Activated naive CD8-positive, alpha-beta T cell treated with anti-CD3 and anti-CD28 coated beads for 36 hours (primary cell): ENCODE measurements at regions not wholly inside any gene's neighbourhood (a gene's known extent, or its start where the extent isn't known, plus 50 kb on each side); places are given as distances from the start of the nearest gene placed in this dataset.

Experiments
- DNase-seq: peaks from one replicate; pipeline ENCODE4 v3.0.0; 2021
- H3K27ac Mint-ChIP-seq: one replicate; pipeline ENCODE4 v1.8.0; 2022; ENCODE audit warnings: mild to moderate bottlenecking, moderate library complexity, mixed read lengths
- H3K27me3 Mint-ChIP-seq: one replicate; pipeline ENCODE4 v1.8.0; 2022; ENCODE audit warnings: mild to moderate bottlenecking, mixed read lengths
- H3K36me3 Mint-ChIP-seq: one replicate; pipeline ENCODE4 v1.8.0; 2021; ENCODE audit warnings: mild to moderate bottlenecking, mixed read lengths
- H3K4me1 Mint-ChIP-seq: one replicate; pipeline ENCODE4 v1.8.0; 2021; ENCODE audit warnings: mixed read lengths
- H3K4me3 Mint-ChIP-seq: one replicate; pipeline ENCODE4 v1.8.0; 2022; ENCODE audit warnings: mild to moderate bottlenecking, moderate library complexity, mixed read lengths
- H3K9me3 Mint-ChIP-seq: one replicate; pipeline ENCODE4 v1.8.0; 2022; ENCODE audit warnings: mixed read lengths

- DNase-seq: no peak
- Mint-ChIP-seq H3K27ac (no peak overlapping the region), H3K4me1 (peaks cover 15% of the 10 kb centered on the region), H3K27me3 (peaks cover 15% of the 10 kb centered on the region), H3K36me3 (no peaks in the 10 kb centered on the region), H3K4me3 (no peak overlapping the region), H3K9me3 (no peaks in the 10 kb centered on the region)
These were observed 424.5 kb downstream of the VRK1 start for GRCh38 chr14:97221572-97222285.

GRCh38 chr14:97224016-97224415, 426.8 kb downstream of the VRK1 start:
- Mint-ChIP-seq H3K9me3 (no peaks in the 10 kb centered on the region), H3K36me3 (no peaks in the 10 kb centered on the region), H3K4me1 (peaks cover 8% of the 10 kb centered on the region), H3K27ac (no peak overlapping the region), H3K27me3 (peaks cover 15% of the 10 kb centered on the region), H3K4me3 (no peak overlapping the region)
- no peak for DNase-seq

- no peaks in the 10 kb centered on the region for H3K9me3 Mint-ChIP-seq
- no peak overlapping the region for H3K27ac Mint-ChIP-seq
- no peak overlapping the region for H3K4me3 Mint-ChIP-seq
- DNase-seq: no peak
- H3K36me3 Mint-ChIP-seq: no peaks in the 10 kb centered on the region
- no peaks in the 10 kb centered on the region for H3K27me3 Mint-ChIP-seq
- H3K4me1 Mint-ChIP-seq: no peaks in the 10 kb centered on the region
These were observed 432.9 kb downstream of the VRK1 start for GRCh38 chr14:97230051-97230450.

GRCh38 chr14:97233319-97233985, 436.3 kb downstream of the VRK1 start:
- H3K4me1 Mint-ChIP-seq: no peaks in the 10 kb centered on the region
- no peak overlapping the region for H3K27ac Mint-ChIP-seq
- H3K4me3 Mint-ChIP-seq: no peak overlapping the region
- peaks cover 9% of the 10 kb centered on the region for H3K27me3 Mint-ChIP-seq
- H3K9me3 Mint-ChIP-seq: no peaks in the 10 kb centered on the region
- DNase-seq: no peak
- H3K36me3 Mint-ChIP-seq: no peaks in the 10 kb centered on the region

GRCh38 chr14:97246648-97247047, 449.5 kb downstream of the VRK1 start:
- Mint-ChIP-seq H3K9me3 (no peaks in the 10 kb centered on the region), H3K4me1 (peaks cover 4% of the 10 kb centered on the region), H3K27me3 (no peaks in the 10 kb centered on the region), H3K4me3 (no peak overlapping the region), H3K27ac (no peak overlapping the region), H3K36me3 (no peaks in the 10 kb centered on the region)
- no peak for DNase-seq

- DNase-seq: no peak
- no peak overlapping the region for H3K27ac Mint-ChIP-seq
- H3K9me3 Mint-ChIP-seq: peaks cover 3% of the 10 kb centered on the region
- no peak overlapping the region for H3K4me3 Mint-ChIP-seq
- H3K27me3 Mint-ChIP-seq: no peaks in the 10 kb centered on the region
- no peaks in the 10 kb centered on the region for H3K36me3 Mint-ChIP-seq
- peaks cover 11% of the 10 kb centered on the region for H3K4me1 Mint-ChIP-seq
These were observed 451.8 kb downstream of the VRK1 start for GRCh38 chr14:97248973-97249372.

GRCh38 chr14:97250931-97251330, 453.7 kb downstream of the VRK1 start:
- Mint-ChIP-seq H3K4me1 (peaks cover 11% of the 10 kb centered on the region), H3K9me3 (peaks cover 3% of the 10 kb centered on the region), H3K27me3 (no peaks in the 10 kb centered on the region), H3K36me3 (no peaks in the 10 kb centered on the region), H3K27ac (no peak overlapping the region), H3K4me3 (no peak overlapping the region)
- no peak for DNase-seq

GRCh38 chr14:97251491-97252155, 454.4 kb downstream of the VRK1 start:
- no peak overlapping the region for H3K4me3 Mint-ChIP-seq
- H3K27me3 Mint-ChIP-seq: no peaks in the 10 kb centered on the region
- H3K27ac Mint-ChIP-seq: no peak overlapping the region
- peaks cover 3% of the 10 kb centered on the region for H3K9me3 Mint-ChIP-seq
- peaks cover 11% of the 10 kb centered on the region for H3K4me1 Mint-ChIP-seq
- DNase-seq: no peak
- H3K36me3 Mint-ChIP-seq: no peaks in the 10 kb centered on the region

GRCh38 chr14:97253756-97254155, 456.6 kb downstream of the VRK1 start:
- H3K4me3 Mint-ChIP-seq: no peak overlapping the region
- no peak overlapping the region for H3K27ac Mint-ChIP-seq

GRCh38 chr14:97262336-97262735, 465.2 kb downstream of the VRK1 start:
- peaks cover 3% of the 10 kb centered on the region for H3K27me3 Mint-ChIP-seq
- no peaks in the 10 kb centered on the region for H3K36me3 Mint-ChIP-seq
- peaks cover 3% of the 10 kb centered on the region for H3K4me1 Mint-ChIP-seq
- DNase-seq: no peak
- H3K9me3 Mint-ChIP-seq: no peaks in the 10 kb centered on the region
- H3K4me3 Mint-ChIP-seq: no peak overlapping the region
- no peak overlapping the region for H3K27ac Mint-ChIP-seq

More at GRCh38 chr14:97253756-97254155, 456.6 kb downstream of the VRK1 start:
- Mint-ChIP-seq H3K9me3 (peaks cover 3% of the 10 kb centered on the region), H3K27me3 (no peaks in the 10 kb centered on the region), H3K4me1 (peaks cover 11% of the 10 kb centered on the region), H3K36me3 (no peaks in the 10 kb centered on the region)
- no peak for DNase-seq

GRCh38 chr14:97264516-97265230, 467.5 kb downstream of the VRK1 start:
- Mint-ChIP-seq H3K4me3 (no peak overlapping the region), H3K9me3 (no peaks in the 10 kb centered on the region), H3K4me1 (peaks cover 5% of the 10 kb centered on the region), H3K27me3 (no peaks in the 10 kb centered on the region), H3K27ac (no peak overlapping the region), H3K36me3 (no peaks in the 10 kb centered on the region)
- DNase-seq: no peak

- Mint-ChIP-seq H3K27me3 (no peaks in the 10 kb centered on the region), H3K4me3 (no peak overlapping the region), H3K36me3 (no peaks in the 10 kb centered on the region), H3K4me1 (peaks cover 5% of the 10 kb centered on the region), H3K9me3 (no peaks in the 10 kb centered on the region), H3K27ac (no peak overlapping the region)
- no peak for DNase-seq
These were observed 469.5 kb downstream of the VRK1 start for GRCh38 chr14:97266653-97267052.

- H3K36me3 Mint-ChIP-seq: no peaks in the 10 kb centered on the region
- no peaks in the 10 kb centered on the region for H3K9me3 Mint-ChIP-seq
- no peak overlapping the region for H3K4me3 Mint-ChIP-seq
- H3K27me3 Mint-ChIP-seq: no peaks in the 10 kb centered on the region
- no peak overlapping the region for H3K27ac Mint-ChIP-seq
- no peak for DNase-seq
- H3K4me1 Mint-ChIP-seq: peaks cover 5% of the 10 kb centered on the region
These were observed 470.3 kb downstream of the VRK1 start for GRCh38 chr14:97267509-97267908.

GRCh38 chr14:97268097-97268496, 470.9 kb downstream of the VRK1 start:
- H3K9me3 Mint-ChIP-seq: no peaks in the 10 kb centered on the region

GRCh38 chr14:97270308-97270707, 473.1 kb downstream of the VRK1 start:
- no peak overlapping the region for H3K27ac Mint-ChIP-seq
- no peaks in the 10 kb centered on the region for H3K27me3 Mint-ChIP-seq
- DNase-seq: no peak
- H3K36me3 Mint-ChIP-seq: no peaks in the 10 kb centered on the region
- H3K4me1 Mint-ChIP-seq: peaks cover 5% of the 10 kb centered on the region
- no peak overlapping the region for H3K4me3 Mint-ChIP-seq
- H3K9me3 Mint-ChIP-seq: no peaks in the 10 kb centered on the region

More at GRCh38 chr14:97268097-97268496, 470.9 kb downstream of the VRK1 start:
- H3K27me3 Mint-ChIP-seq: no peaks in the 10 kb centered on the region
- H3K4me1 Mint-ChIP-seq: peaks cover 5% of the 10 kb centered on the region
- no peak overlapping the region for H3K4me3 Mint-ChIP-seq
- no peak for DNase-seq
- H3K36me3 Mint-ChIP-seq: no peaks in the 10 kb centered on the region
- no peak overlapping the region for H3K27ac Mint-ChIP-seq
